ENCODE measurements at regions not wholly inside any gene's neighbourhood (a gene's known extent, or its start where the extent isn't known, plus 50 kb on each side); places are given as distances from the start of the nearest gene placed in this dataset.

- no peaks in the 10 kb centered on the region for H3K36me3 ChIP-seq (ENCODE audit: control insufficient read depth in 4 of 4, insufficient read depth in 4 of 4, low read length in 4 of 4)
- H3K4me1 ChIP-seq (ENCODE audit: control insufficient read depth in 5 of 5, insufficient read depth in 5 of 5, low read length in 5 of 5) = peaks cover 0 to 4% (median 2%) of the 10 kb centered on the region in 5 donors
- peaks cover 0 to 3% (median 0%) of the 10 kb centered on the region in 3 donors for H3K27me3 ChIP-seq (ENCODE audit: control insufficient read depth in 3 of 3, insufficient read depth in 3 of 3, low read length in 2 of 3)
- H3K27ac ChIP-seq (ENCODE audit: low read depth in 1 of 2, low read length in 1 of 2) = no peak overlapping the region
- ATAC-seq (ENCODE audit: insufficient read depth, low FRiP score) (no peak), DNase-seq (no peak)
- 78 to 83% methylated on average over 5 of the region's 5 CpGs for WGBS, 2 donors
- H3K4me3 ChIP-seq = no peak overlapping the region
- H3K9ac ChIP-seq (ENCODE audit: insufficient read depth in 1 of 2, low read length in 2 of 2) = no peak overlapping the region
- H3K9me3 ChIP-seq (ENCODE audit: control insufficient read depth in 4 of 4, insufficient read depth in 3 of 4, low read length in 3 of 4) = no peaks in the 10 kb centered on the region
- TF ChIP-seq CTCF (IDR thresholded peaks at IDR 0.05; ENCODE audit: control extremely low read depth, extremely low read depth) = no peak
Observed at GRCh38 chr11:19525714-19526113, 186.9 kb upstream of the NAV2 start.

GRCh38 chr11:19525276-19525675 is 187.4 kb upstream of the NAV2 start:
- ATAC-seq (ENCODE audit: insufficient read depth, low FRiP score) = no peak
- 75 to 84% methylated on average over 7 of the region's 7 CpGs for WGBS, 2 donors

DNA sequence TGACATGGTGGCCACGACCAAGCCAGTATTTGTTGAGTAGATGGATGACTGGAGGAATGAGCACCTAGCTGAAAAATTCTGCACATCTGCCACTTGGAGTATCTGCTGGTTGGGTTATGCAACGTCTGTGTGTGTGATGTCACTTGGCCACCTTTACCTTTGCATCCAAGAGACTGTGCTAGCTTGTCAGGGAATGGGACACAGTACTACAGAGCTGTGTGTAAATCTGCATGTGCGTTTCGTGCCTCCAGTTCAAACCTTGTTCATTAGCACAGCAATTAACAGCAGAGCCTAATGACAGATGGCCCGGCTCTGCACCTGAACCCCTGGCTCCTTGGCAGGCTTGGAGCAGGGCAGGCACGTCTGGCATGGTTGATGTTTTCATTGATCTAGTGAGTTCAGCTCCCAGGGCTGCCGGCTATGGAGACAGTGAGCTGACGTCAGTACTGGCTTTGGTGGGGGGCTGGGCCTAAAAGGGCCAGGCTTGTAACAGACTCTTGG is 188.4 kb upstream of the NAV2 start:
- no peaks in the 10 kb centered on the region for H3K9me3 ChIP-seq (ENCODE audit: control insufficient read depth in 4 of 4, insufficient read depth in 3 of 4, low read length in 3 of 4)
- no peak overlapping the region for H3K9ac ChIP-seq (ENCODE audit: insufficient read depth in 1 of 2, low read length in 2 of 2)
- no peak overlapping the region for H3K27ac ChIP-seq (ENCODE audit: low read depth in 1 of 2, low read length in 1 of 2)
- DNase-seq (peak; percentile 35 to 42 (median 42)), ATAC-seq (ENCODE audit: insufficient read depth, low FRiP score) (no peak)
- H3K36me3 ChIP-seq (ENCODE audit: control insufficient read depth in 4 of 4, insufficient read depth in 4 of 4, low read length in 4 of 4) = no peaks in the 10 kb centered on the region
- WGBS, 2 donors = 48 to 68% methylated on average over 8 of the region's 8 CpGs
- no peak for TF ChIP-seq CTCF (IDR thresholded peaks at IDR 0.05; ENCODE audit: control extremely low read depth, extremely low read depth)
- H3K27me3 ChIP-seq (ENCODE audit: control insufficient read depth in 3 of 3, insufficient read depth in 3 of 3, low read length in 2 of 3) = peaks cover 0 to 3% (median 0%) of the 10 kb centered on the region in 3 donors
- H3K4me1 ChIP-seq (ENCODE audit: control insufficient read depth in 5 of 5, insufficient read depth in 5 of 5, low read length in 5 of 5) = peaks cover 0 to 19% (median 4%) of the 10 kb centered on the region in 5 donors
- no peak overlapping the region for H3K4me3 ChIP-seq

More at GRCh38 chr11:19525276-19525675, 187.4 kb upstream of the NAV2 start:
- no peak for TF ChIP-seq CTCF (IDR thresholded peaks at IDR 0.05; ENCODE audit: control extremely low read depth, extremely low read depth)
- Histone ChIP-seq H3K36me3 (ENCODE audit: control insufficient read depth in 4 of 4, insufficient read depth in 4 of 4, low read length in 4 of 4) (no peaks in the 10 kb centered on the region), H3K4me3 (no peak overlapping the region), H3K4me1 (ENCODE audit: control insufficient read depth in 5 of 5, insufficient read depth in 5 of 5, low read length in 5 of 5) (peaks cover 0 to 8% (median 2%) of the 10 kb centered on the region in 5 donors), H3K27ac (ENCODE audit: low read depth in 1 of 2, low read length in 1 of 2) (no peak overlapping the region), H3K9ac (ENCODE audit: insufficient read depth in 1 of 2, low read length in 2 of 2) (no peak overlapping the region), H3K27me3 (ENCODE audit: control insufficient read depth in 3 of 3, insufficient read depth in 3 of 3, low read length in 2 of 3) (peaks cover 0 to 3% (median 0%) of the 10 kb centered on the region in 3 donors), H3K9me3 (ENCODE audit: control insufficient read depth in 4 of 4, insufficient read depth in 3 of 4, low read length in 3 of 4) (no peaks in the 10 kb centered on the region)
- no peak for DNase-seq

GRCh38 chr11:19520681-19521080 is 192.0 kb upstream of the NAV2 start:
- no peak for TF ChIP-seq CTCF (IDR thresholded peaks at IDR 0.05; ENCODE audit: control extremely low read depth, extremely low read depth)
- Histone ChIP-seq H3K36me3 (ENCODE audit: control insufficient read depth in 4 of 4, insufficient read depth in 4 of 4, low read length in 4 of 4) (no peaks in the 10 kb centered on the region), H3K4me1 (ENCODE audit: control insufficient read depth in 5 of 5, insufficient read depth in 5 of 5, low read length in 5 of 5) (peaks cover 0 to 19% (median 2%) of the 10 kb centered on the region in 5 donors), H3K9me3 (ENCODE audit: control insufficient read depth in 4 of 4, insufficient read depth in 3 of 4, low read length in 3 of 4) (no peaks in the 10 kb centered on the region), H3K4me3 (no peak overlapping the region), H3K27ac (ENCODE audit: low read depth in 1 of 2, low read length in 1 of 2) (no peak overlapping the region), H3K9ac (ENCODE audit: insufficient read depth in 1 of 2, low read length in 2 of 2) (no peak overlapping the region), H3K27me3 (ENCODE audit: control insufficient read depth in 3 of 3, insufficient read depth in 3 of 3, low read length in 2 of 3) (no peaks in the 10 kb centered on the region)
- DNase-seq = no peak
- 84 to 91% methylated on average over 5 of the region's 5 CpGs for WGBS, 2 donors
- no peak for ATAC-seq (ENCODE audit: insufficient read depth, low FRiP score)

All from lung (tissue), 11 donors.